ENCODE measurements at regions not wholly inside any gene's neighbourhood (a gene's known extent, or its start where the extent isn't known, plus 50 kb on each side); places are given as distances from the start of the nearest gene placed in this dataset.

GRCh38 chr2:14577843-14578242 lies 54.7 kb upstream of the LRATD1 start:
- TF ChIP-seq, protein P1, sequence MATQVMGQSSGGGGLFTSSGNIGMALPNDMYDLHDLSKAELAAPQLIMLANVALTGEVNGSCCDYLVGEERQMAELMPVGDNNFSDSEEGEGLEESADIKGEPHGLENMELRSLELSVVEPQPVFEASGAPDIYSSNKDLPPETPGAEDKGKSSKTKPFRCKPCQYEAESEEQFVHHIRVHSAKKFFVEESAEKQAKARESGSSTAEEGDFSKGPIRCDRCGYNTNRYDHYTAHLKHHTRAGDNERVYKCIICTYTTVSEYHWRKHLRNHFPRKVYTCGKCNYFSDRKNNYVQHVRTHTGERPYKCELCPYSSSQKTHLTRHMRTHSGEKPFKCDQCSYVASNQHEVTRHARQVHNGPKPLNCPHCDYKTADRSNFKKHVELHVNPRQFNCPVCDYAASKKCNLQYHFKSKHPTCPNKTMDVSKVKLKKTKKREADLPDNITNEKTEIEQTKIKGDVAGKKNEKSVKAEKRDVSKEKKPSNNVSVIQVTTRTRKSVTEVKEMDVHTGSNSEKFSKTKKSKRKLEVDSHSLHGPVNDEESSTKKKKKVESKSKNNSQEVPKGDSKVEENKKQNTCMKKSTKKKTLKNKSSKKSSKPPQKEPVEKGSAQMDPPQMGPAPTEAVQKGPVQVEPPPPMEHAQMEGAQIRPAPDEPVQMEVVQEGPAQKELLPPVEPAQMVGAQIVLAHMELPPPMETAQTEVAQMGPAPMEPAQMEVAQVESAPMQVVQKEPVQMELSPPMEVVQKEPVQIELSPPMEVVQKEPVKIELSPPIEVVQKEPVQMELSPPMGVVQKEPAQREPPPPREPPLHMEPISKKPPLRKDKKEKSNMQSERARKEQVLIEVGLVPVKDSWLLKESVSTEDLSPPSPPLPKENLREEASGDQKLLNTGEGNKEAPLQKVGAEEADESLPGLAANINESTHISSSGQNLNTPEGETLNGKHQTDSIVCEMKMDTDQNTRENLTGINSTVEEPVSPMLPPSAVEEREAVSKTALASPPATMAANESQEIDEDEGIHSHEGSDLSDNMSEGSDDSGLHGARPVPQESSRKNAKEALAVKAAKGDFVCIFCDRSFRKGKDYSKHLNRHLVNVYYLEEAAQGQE (IDR thresholded peaks at IDR 0.05; ENCODE audit: insufficient read depth in 1 of 2, low read depth in 2 of 2, low read length in 1 of 2) = no peak
- TF ChIP-seq SIN3A (IDR thresholded peaks at IDR 0.05; ENCODE audit: borderline replicate concordance, insufficient read depth, low read depth, low read length) = no peak
- no peak for TF ChIP-seq CTCF (IDR thresholded peaks at IDR 0.05)
- TF ChIP-seq POLR2AphosphoS5 (IDR thresholded peaks at IDR 0.05; ENCODE audit: low read depth, low read length) = no peak
- no peak for TF ChIP-seq TCF7L2 (IDR thresholded peaks at IDR 0.05; ENCODE audit: low read depth, low read length)
- no peaks in the 10 kb centered on the region for H3K4me1 ChIP-seq (ENCODE audit: control insufficient read depth, insufficient read depth, low read length)
- BruUV-seq (replicated peaks) = no TSS peak
- intact Hi-C loops (cut with micrococcal nuclease; ENCODE audit: unreplicated experiment) (no loop called here), in situ Hi-C loops (cut with HindIII; ENCODE audit: low pct_unique_long_range_greater_than_20kb, low sequenced_read_pairs) (no loop called here)
- no peaks in the 10 kb centered on the region for H3K9me3 ChIP-seq (ENCODE audit: control insufficient read depth, insufficient read depth, low read depth, low read length)
- H3K36me3 ChIP-seq (ENCODE audit: control insufficient read depth, insufficient read depth, low read length) = no peaks in the 10 kb centered on the region
- no peak overlapping the region for H3K27ac ChIP-seq (ENCODE audit: low read length)
- ChIA-PET CTCF (no interaction called here), POLR2A (no interaction called here)
- DNase-seq (ENCODE audit: low read depth, low spot score) (no peak), ATAC-seq (no peak)
- H3K27me3 ChIP-seq (ENCODE audit: control insufficient read depth, insufficient read depth, low read length) = no peaks in the 10 kb centered on the region
- no peak overlapping the region for H3K4me3 ChIP-seq (ENCODE audit: low read depth in 2 of 2, low read length in 2 of 2)

Measured in Panc1 (cell line).